Fibroblast of lung (primary cell): ENCODE measurements at regions not wholly inside any gene's neighbourhood (a gene's known extent, or its start where the extent isn't known, plus 50 kb on each side); places are given as distances from the start of the nearest gene placed in this dataset.

Experiments
- CTCF ChIP-seq, 2 donors: IDR thresholded peaks in 1 of 2; conservative IDR thresholded peaks in 1 of 2; 1 replicate in 1 of 2; 2 replicates in 1 of 2; pipeline ENCODE4 v1.5.1; 2011 to 2012; ENCODE audit warnings: low read length in 2 of 2, control low read depth in 1 of 2, inconsistent platforms in 1 of 2, low read depth in 1 of 2, mild to moderate bottlenecking in 1 of 2
- EZH2 ChIP-seq: IDR thresholded peaks from 2 replicates; pipeline ENCODE4 v1.5.1; 2012; ENCODE audit warnings: low read length, control low read depth, mild to moderate bottlenecking; ENCODE audit errors: missing control alignments

GRCh38 chr9:22970434-22970975 is 523.9 kb downstream of the DMRTA1 start:
- no peak for TF ChIP-seq CTCF (conservative IDR thresholded peaks at IDR 0.05 in 1 of 2, IDR thresholded peaks at IDR 0.05 in 1 of 2; ENCODE audit: low read depth in 1 of 2, low read length in 2 of 2)
- no peak for TF ChIP-seq EZH2
